OCI-LY1 (cell line): ENCODE measurements at regions not wholly inside any gene's neighbourhood (a gene's known extent, or its start where the extent isn't known, plus 50 kb on each side); places are given as distances from the start of the nearest gene placed in this dataset.

ENCODE experiments used
- H2AFZ ChIP-seq: fragments of 200-600 bp; sonication (generic), shearing (Covaris generic); 2 replicates; pipeline ENCODE4 v1.6.0; 2014; ENCODE audit warnings: antibody characterized with exemption, mild to moderate bottlenecking, low read length
- H3F3A ChIP-seq: fragments of 200-600 bp; sonication (generic), shearing (Covaris generic); 2 replicates; pipeline ENCODE4 v1.6.0; 2014; ENCODE audit warnings: mild to moderate bottlenecking, antibody characterized with exemption, low read length, moderate library complexity; ENCODE audit not compliant: insufficient read depth
- H3K27ac ChIP-seq: fragments of 200-600 bp; sonication (generic); 2 replicates; pipeline ENCODE4 v1.5.1; 2014; ENCODE audit warnings: low read length, mixed run types, mild to moderate bottlenecking, low read depth; ENCODE audit not compliant: poor library complexity, severe bottlenecking
- H3K27me3 ChIP-seq: fragments of 200-600 bp; sonication (generic); 2 replicates; pipeline ENCODE4 v1.6.0; 2014; ENCODE audit warnings: antibody characterized with exemption, mild to moderate bottlenecking, low read length, moderate library complexity; ENCODE audit not compliant: insufficient read depth
- H3K36me3 ChIP-seq: fragments of 200-600 bp; sonication (generic); 2 replicates; pipeline ENCODE4 v1.6.1; 2014; ENCODE audit warnings: mild to moderate bottlenecking, antibody characterized with exemption, low read length, moderate library complexity, mixed read lengths; ENCODE audit not compliant: insufficient read depth
- H3K4me1 ChIP-seq: fragments of 200-600 bp; sonication (generic); 2 replicates; pipeline ENCODE4 v1.5.1; 2014; ENCODE audit warnings: mild to moderate bottlenecking, low read length, moderate library complexity; ENCODE audit not compliant: insufficient read depth, severe bottlenecking
- H3K4me2 ChIP-seq: fragments of 200-600 bp; sonication (generic), shearing (Covaris generic); 2 replicates; pipeline ENCODE4 v1.6.1; 2014; ENCODE audit warnings: low read length
- H3K4me3 ChIP-seq: fragments of 200-600 bp; sonication (generic); 2 replicates; pipeline ENCODE4 v1.5.1; 2014; ENCODE audit warnings: low read length, low read depth, mild to moderate bottlenecking, mixed read lengths; ENCODE audit not compliant: poor library complexity, severe bottlenecking
- H3K79me2 ChIP-seq: fragments of 200-600 bp; shearing (Covaris generic); 2 replicates; pipeline ENCODE4 v1.6.1; 2016; ENCODE audit warnings: mixed run types, low read length, mixed read lengths; ENCODE audit not compliant: insufficient read depth
- H3K9ac ChIP-seq: fragments of 200-600 bp; sonication (generic), shearing (Covaris generic); 2 replicates; pipeline ENCODE4 v1.6.1; 2014; ENCODE audit warnings: mild to moderate bottlenecking, low read length, mixed read lengths
- H3K9me2 ChIP-seq: fragments of 200-600 bp; sonication (generic), shearing (Covaris generic); 2 replicates; pipeline ENCODE4 v1.6.1; 2014; ENCODE audit warnings: low read depth, mild to moderate bottlenecking, low read length, mixed read lengths
- H3K9me3 ChIP-seq: fragments of 200-600 bp; shearing (Covaris generic); 2 replicates; pipeline ENCODE4 v1.6.1; 2014; ENCODE audit warnings: low read length, mixed read lengths
- H4K20me1 ChIP-seq: fragments of 200-600 bp; sonication (generic), shearing (Covaris generic); 2 replicates; pipeline ENCODE4 v1.6.0; 2016; ENCODE audit warnings: mild to moderate bottlenecking, low read length; ENCODE audit not compliant: insufficient read depth
- EZH2 ChIP-seq: fragments of 200-600 bp; sonication (generic), shearing (Covaris generic); IDR thresholded peaks from 2 replicates; pipeline ENCODE4 v1.8.0; 2017; ENCODE audit warnings: borderline replicate concordance, mixed run types, mild to moderate bottlenecking, antibody characterized with exemption, low read length, moderate library complexity, mixed read lengths
- TF ChIP-seq, protein P1 (sequence below): fragments of 200-600 bp; sonication (generic), shearing (Covaris generic); IDR thresholded peaks from 2 replicates; pipeline ENCODE4 v1.5.1; 2017; ENCODE audit warnings: mild to moderate bottlenecking, antibody characterized with exemption, low read length, moderate library complexity, mixed read lengths

DNA sequence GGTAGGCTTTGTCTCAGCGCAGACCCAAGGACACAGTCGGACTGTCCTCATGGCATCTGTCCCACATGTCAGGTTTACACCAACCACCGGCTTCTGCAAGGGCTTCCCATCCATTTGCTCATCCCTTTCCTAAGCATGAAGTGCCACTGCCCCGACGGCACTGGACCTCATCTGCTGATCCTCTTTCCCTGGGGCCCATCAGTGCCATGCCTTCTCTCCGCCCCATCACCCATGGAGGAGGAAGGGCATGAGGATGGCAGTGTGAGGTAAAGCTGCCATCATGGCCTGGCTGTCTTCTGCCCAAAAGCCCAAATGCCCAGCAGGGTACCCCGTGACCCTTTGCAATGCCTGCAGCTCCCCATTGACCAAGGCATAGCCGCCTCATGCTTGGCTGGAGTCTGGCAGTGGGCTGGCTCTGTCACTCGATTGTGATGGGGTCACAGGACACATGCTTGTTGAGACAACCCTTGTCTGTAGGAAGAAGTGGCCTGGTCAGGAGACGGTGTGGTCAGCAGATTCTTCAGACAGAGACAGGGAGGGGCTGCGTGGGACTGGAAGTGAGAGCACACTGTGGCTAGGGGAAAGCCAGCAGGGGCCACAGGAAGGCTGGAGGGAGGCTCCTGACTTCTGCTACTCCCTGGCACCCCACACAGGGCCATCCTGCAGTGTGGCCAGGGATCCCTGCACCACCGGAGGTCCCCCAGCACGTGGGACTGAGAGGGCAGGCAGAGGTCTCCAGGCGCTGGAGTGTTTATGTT lies 493.7 kb upstream of the HS6ST1 start:
- H3K4me2 ChIP-seq = no peak overlapping the region
- no peaks in the 10 kb centered on the region for H3K4me1 ChIP-seq
- no peaks in the 10 kb centered on the region for H4K20me1 ChIP-seq
- H3K27ac ChIP-seq = no peak overlapping the region
- H2AFZ ChIP-seq = no peak overlapping the region
- no peaks in the 10 kb centered on the region for H3K36me3 ChIP-seq
- H3K4me3 ChIP-seq = no peak overlapping the region
- H3K9ac ChIP-seq = no peak overlapping the region
- H3K27me3 ChIP-seq = no peaks in the 10 kb centered on the region
- H3K79me2 ChIP-seq = no peaks in the 10 kb centered on the region
- no peaks in the 10 kb centered on the region for H3F3A ChIP-seq
- TF ChIP-seq, protein P1, sequence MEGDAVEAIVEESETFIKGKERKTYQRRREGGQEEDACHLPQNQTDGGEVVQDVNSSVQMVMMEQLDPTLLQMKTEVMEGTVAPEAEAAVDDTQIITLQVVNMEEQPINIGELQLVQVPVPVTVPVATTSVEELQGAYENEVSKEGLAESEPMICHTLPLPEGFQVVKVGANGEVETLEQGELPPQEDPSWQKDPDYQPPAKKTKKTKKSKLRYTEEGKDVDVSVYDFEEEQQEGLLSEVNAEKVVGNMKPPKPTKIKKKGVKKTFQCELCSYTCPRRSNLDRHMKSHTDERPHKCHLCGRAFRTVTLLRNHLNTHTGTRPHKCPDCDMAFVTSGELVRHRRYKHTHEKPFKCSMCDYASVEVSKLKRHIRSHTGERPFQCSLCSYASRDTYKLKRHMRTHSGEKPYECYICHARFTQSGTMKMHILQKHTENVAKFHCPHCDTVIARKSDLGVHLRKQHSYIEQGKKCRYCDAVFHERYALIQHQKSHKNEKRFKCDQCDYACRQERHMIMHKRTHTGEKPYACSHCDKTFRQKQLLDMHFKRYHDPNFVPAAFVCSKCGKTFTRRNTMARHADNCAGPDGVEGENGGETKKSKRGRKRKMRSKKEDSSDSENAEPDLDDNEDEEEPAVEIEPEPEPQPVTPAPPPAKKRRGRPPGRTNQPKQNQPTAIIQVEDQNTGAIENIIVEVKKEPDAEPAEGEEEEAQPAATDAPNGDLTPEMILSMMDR = no peak
- no peak for TF ChIP-seq EZH2
- no peaks in the 10 kb centered on the region for H3K9me2 ChIP-seq
- H3K9me3 ChIP-seq = no peaks in the 10 kb centered on the region

DNA sequence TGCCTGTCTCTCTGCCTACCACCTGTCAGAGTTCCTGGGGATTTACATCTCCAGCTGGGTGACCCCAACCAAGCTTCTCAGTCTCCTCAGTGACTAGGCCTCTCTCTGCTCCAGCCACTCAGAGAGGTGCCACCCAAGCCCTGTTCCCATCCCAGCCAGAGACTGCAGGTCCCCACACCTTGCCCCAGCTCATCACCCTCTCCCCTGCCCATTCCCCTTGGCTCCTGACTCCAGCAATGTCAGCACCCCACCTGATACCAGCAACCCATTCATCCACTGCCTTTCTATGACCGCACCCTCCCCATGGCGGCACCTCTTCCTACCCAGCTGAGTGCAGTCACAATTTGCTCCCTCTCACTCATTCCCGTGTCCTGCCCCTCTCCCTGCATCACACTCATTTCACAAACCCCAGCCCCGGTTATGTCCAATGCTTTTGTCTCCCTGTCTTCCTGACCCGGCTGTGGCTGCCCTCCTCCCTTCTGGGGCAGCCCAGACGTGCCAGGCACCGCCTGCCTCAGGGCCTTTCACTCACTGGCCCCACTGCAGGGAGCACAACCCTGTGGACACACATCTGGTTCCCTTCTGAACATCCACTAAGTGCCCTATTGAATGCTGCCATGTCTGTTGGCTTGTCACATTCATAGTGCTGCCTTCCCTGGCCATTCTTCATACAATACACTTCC lies 494.8 kb upstream of the HS6ST1 start:
- no peaks in the 10 kb centered on the region for H3K4me1 ChIP-seq
- no peaks in the 10 kb centered on the region for H3K9me3 ChIP-seq
- no peaks in the 10 kb centered on the region for H3K36me3 ChIP-seq
- no peak overlapping the region for H3K4me3 ChIP-seq
- no peak overlapping the region for H3K27ac ChIP-seq
- H3F3A ChIP-seq = no peaks in the 10 kb centered on the region
- no peak for TF ChIP-seq EZH2
- TF ChIP-seq, protein P1 = no peak
- no peak overlapping the region for H2AFZ ChIP-seq
- H3K79me2 ChIP-seq = no peaks in the 10 kb centered on the region
- no peaks in the 10 kb centered on the region for H3K27me3 ChIP-seq
- no peaks in the 10 kb centered on the region for H3K9me2 ChIP-seq
- H4K20me1 ChIP-seq = no peaks in the 10 kb centered on the region
- H3K4me2 ChIP-seq = no peak overlapping the region
- no peak overlapping the region for H3K9ac ChIP-seq

DNA sequence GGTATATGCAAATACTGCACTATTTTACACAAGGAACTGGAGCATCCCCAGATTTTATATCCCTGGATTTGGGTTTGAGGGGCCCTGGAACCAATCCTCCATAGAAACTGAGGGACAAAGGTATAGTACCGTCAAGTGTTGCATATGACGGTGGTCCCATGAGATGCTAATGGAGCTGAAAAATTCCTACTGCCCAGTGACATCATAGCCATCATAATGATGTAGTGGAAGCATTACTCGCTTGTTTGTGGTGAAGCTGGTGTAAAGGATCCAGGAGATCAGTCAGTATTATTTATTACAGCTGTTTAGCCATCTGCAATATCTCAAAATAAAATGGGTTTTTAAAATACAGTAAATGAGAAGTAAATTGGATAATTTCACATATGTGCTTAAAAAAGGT lies 496.6 kb upstream of the HS6ST1 start:
- no peaks in the 10 kb centered on the region for H3K9me3 ChIP-seq
- TF ChIP-seq EZH2 = no peak
- TF ChIP-seq, protein P1 = no peak
- no peak overlapping the region for H3K4me2 ChIP-seq
- H2AFZ ChIP-seq = no peak overlapping the region
- H3K4me1 ChIP-seq = no peaks in the 10 kb centered on the region
- no peaks in the 10 kb centered on the region for H3K27me3 ChIP-seq
- no peaks in the 10 kb centered on the region for H3F3A ChIP-seq
- H3K9ac ChIP-seq = no peak overlapping the region
- H3K36me3 ChIP-seq = no peaks in the 10 kb centered on the region
- no peak overlapping the region for H3K4me3 ChIP-seq
- no peaks in the 10 kb centered on the region for H3K79me2 ChIP-seq
- no peaks in the 10 kb centered on the region for H4K20me1 ChIP-seq
- H3K9me2 ChIP-seq = no peaks in the 10 kb centered on the region
- H3K27ac ChIP-seq = no peak overlapping the region
